ENCODE measurements at regions not wholly inside any gene's neighbourhood (a gene's known extent, or its start where the extent isn't known, plus 50 kb on each side); places are given as distances from the start of the nearest gene placed in this dataset.

DNA sequence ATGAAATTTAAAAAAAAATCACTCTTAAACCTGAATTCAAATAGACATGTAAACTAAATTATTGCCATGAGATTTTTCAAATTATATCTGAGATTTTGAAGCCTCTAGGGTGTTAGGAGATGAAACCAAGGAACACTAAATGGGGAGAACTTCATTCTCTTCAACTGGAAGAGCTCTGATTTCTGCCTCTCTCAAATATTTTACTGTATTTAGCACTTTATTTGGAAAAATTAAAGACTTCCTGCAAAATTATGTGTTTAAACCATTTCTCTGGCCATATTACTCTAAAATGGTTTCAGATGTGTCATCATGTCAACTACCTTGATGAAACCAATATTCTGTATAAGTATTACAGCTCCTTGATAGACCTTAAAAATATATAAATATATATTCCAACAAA lies 1571.6 kb upstream of the PRR20A start (continued):
- no peak for TF ChIP-seq USF1 (CRISPR knock-in tag; IDR thresholded peaks at IDR 0.05)
- TF ChIP-seq NR1H2 (CRISPR knock-in tag; IDR thresholded peaks at IDR 0.05) = no peak

GRCh38 chr13:55569514-55569913 lies 1571.2 kb upstream of the PRR20A start:
- ChIA-PET POLR2A (interaction anchor here (0.6 kb wide), 1 partner anchor 503 kb away, joined by 4 read pairs; no protein-coding TSS in a partner anchor), CTCF (no interaction called here)
- Mint-ChIP-seq H3K27me3 (ENCODE audit: low read depth) (no peaks in the 10 kb centered on the region), H3K4me1 (peaks cover 57% of the 10 kb centered on the region), H3K4me3 (no peak overlapping the region), H3K27ac (no peak overlapping the region), H3K36me3 (peaks cover 8% of the 10 kb centered on the region), H3K9me3 (no peaks in the 10 kb centered on the region)
- ATAC-seq (no peak), DNase-seq (ENCODE audit: low spot score) (no peak)
- TF ChIP-seq EMX1 (CRISPR knock-in tag; IDR thresholded peaks at IDR 0.05) (peak; percentile 73), PRRX2 (CRISPR knock-in tag; IDR thresholded peaks at IDR 0.05) (0 out of 2 replicates have a peak, but pooled peaks have one; percentile 82), ZNF138 (CRISPR knock-in tag; conservative IDR thresholded peaks at IDR 0.05) (no peak), E2F4 (CRISPR knock-in tag; IDR thresholded peaks at IDR 0.05; ENCODE audit: borderline replicate concordance, low read depth) (no peak), NFATC4 (CRISPR knock-in tag; IDR thresholded peaks at IDR 0.05) (peak; percentile 90), ELF4 (CRISPR knock-in tag; IDR thresholded peaks at IDR 0.05; ENCODE audit: low read depth) (no peak), MYBL2 (CRISPR knock-in tag; IDR thresholded peaks at IDR 0.05) (no peak), ZMAT4 (CRISPR knock-in tag; IDR thresholded peaks at IDR 0.05) (peak; percentile 92)
- TF ChIP-seq, protein P1, sequence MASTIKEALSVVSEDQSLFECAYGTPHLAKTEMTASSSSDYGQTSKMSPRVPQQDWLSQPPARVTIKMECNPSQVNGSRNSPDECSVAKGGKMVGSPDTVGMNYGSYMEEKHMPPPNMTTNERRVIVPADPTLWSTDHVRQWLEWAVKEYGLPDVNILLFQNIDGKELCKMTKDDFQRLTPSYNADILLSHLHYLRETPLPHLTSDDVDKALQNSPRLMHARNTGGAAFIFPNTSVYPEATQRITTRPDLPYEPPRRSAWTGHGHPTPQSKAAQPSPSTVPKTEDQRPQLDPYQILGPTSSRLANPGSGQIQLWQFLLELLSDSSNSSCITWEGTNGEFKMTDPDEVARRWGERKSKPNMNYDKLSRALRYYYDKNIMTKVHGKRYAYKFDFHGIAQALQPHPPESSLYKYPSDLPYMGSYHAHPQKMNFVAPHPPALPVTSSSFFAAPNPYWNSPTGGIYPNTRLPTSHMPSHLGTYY (CRISPR knock-in tag; IDR thresholded peaks at IDR 0.05) = 0 out of 2 replicates have a peak, but pooled peaks have one; percentile 41

DNA sequence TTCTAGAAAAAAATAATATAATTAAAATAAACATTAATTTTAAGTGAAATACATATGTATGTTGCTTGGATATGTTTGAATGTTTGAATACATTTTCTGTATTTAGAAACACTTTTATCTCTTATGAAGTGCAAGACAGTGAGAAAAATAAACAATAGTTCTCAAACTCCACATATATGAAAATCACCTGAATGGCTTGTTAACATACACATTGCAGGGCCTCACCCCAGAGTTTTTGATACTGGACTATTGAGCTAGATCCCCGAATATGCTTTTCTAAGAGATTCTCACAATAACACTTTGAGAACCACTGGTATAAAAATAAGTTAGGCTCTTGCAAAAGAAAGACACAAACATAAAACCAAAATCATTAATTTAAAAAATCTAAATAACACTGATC lies 1570.3 kb upstream of the PRR20A start:
- H3K4me3 Mint-ChIP-seq = no peak overlapping the region
- ChIA-PET CTCF (no interaction called here), POLR2A (no interaction called here)
- peaks cover 55% of the 10 kb centered on the region for H3K4me1 Mint-ChIP-seq
- no peaks in the 10 kb centered on the region for H3K9me3 Mint-ChIP-seq
- ATAC-seq = no peak
- DNase-seq (ENCODE audit: low spot score) = no peak
- TF ChIP-seq ZNF532 (CRISPR knock-in tag; IDR thresholded peaks at IDR 0.05; ENCODE audit: borderline replicate concordance) (no peak), ZNF416 (CRISPR knock-in tag; IDR thresholded peaks at IDR 0.05) (peak; percentile 51; the same call in 1 of the 2 replicates), ZNF671 (CRISPR knock-in tag; IDR thresholded peaks at IDR 0.05) (0 out of 2 replicates have a peak, but pooled peaks have one; percentile 37), AR (CRISPR knock-in tag; IDR thresholded peaks at IDR 0.05) (peak; percentile 78; the same call in 1 of the 2 replicates), SMAD4 (CRISPR knock-in tag; IDR thresholded peaks at IDR 0.05) (no peak), NFATC4 (CRISPR knock-in tag; IDR thresholded peaks at IDR 0.05) (peak; percentile 80), ZMAT4 (CRISPR knock-in tag; IDR thresholded peaks at IDR 0.05) (peak; percentile 89), TP53 (CRISPR knock-in tag; IDR thresholded peaks at IDR 0.05) (no peak), SOX15 (CRISPR knock-in tag; IDR thresholded peaks at IDR 0.05) (no peak), GABPB1 (CRISPR knock-in tag; IDR thresholded peaks at IDR 0.05) (no peak), MXD4 (CRISPR knock-in tag; IDR thresholded peaks at IDR 0.05; ENCODE audit: borderline replicate concordance) (no peak)
- TF ChIP-seq, protein P2, sequence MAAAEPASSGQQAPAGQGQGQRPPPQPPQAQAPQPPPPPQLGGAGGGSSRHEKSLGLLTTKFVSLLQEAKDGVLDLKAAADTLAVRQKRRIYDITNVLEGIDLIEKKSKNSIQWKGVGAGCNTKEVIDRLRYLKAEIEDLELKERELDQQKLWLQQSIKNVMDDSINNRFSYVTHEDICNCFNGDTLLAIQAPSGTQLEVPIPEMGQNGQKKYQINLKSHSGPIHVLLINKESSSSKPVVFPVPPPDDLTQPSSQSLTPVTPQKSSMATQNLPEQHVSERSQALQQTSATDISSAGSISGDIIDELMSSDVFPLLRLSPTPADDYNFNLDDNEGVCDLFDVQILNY (CRISPR knock-in tag; IDR thresholded peaks at IDR 0.05) = no peak
- H3K27ac Mint-ChIP-seq = no peak overlapping the region
- no peaks in the 10 kb centered on the region for H3K27me3 Mint-ChIP-seq (ENCODE audit: low read depth)
- H3K36me3 Mint-ChIP-seq = peaks cover 8% of the 10 kb centered on the region
